Loucy (cell line): ENCODE measurements at regions not wholly inside any gene's neighbourhood (a gene's known extent, or its start where the extent isn't known, plus 50 kb on each side); places are given as distances from the start of the nearest gene placed in this dataset.

ENCODE experiments used
- EZH2phosphoT487 ChIP-seq: fragments of 200-600 bp; IDR thresholded peaks from 2 replicates; pipeline ENCODE4 v1.6.1; 2018; ENCODE audit warnings: antibody characterized with exemption, mild to moderate bottlenecking, moderate library complexity, borderline replicate concordance
- TF ChIP-seq, protein P1 (sequence below): fragments of 200-600 bp; sonication (generic); conservative IDR thresholded peaks from 2 replicates; pipeline ENCODE4 v1.5.1; 2014; ENCODE audit warnings: mild to moderate bottlenecking, antibody characterized with exemption, low read length

- TF ChIP-seq, protein P1, sequence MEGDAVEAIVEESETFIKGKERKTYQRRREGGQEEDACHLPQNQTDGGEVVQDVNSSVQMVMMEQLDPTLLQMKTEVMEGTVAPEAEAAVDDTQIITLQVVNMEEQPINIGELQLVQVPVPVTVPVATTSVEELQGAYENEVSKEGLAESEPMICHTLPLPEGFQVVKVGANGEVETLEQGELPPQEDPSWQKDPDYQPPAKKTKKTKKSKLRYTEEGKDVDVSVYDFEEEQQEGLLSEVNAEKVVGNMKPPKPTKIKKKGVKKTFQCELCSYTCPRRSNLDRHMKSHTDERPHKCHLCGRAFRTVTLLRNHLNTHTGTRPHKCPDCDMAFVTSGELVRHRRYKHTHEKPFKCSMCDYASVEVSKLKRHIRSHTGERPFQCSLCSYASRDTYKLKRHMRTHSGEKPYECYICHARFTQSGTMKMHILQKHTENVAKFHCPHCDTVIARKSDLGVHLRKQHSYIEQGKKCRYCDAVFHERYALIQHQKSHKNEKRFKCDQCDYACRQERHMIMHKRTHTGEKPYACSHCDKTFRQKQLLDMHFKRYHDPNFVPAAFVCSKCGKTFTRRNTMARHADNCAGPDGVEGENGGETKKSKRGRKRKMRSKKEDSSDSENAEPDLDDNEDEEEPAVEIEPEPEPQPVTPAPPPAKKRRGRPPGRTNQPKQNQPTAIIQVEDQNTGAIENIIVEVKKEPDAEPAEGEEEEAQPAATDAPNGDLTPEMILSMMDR: no peak
- TF ChIP-seq EZH2phosphoT487: no peak
These were observed 525.3 kb upstream of the ZNF385D start for GRCh38 chr3:22276351-22276750.
